Breast epithelium (tissue), 4 donors: ENCODE measurements at regions not wholly inside any gene's neighbourhood (a gene's known extent, or its start where the extent isn't known, plus 50 kb on each side); places are given as distances from the start of the nearest gene placed in this dataset.
A peak's percentile ranks its signal among the peaks of the same experiment; 100 is the strongest.
"Not testable (repeated sequence)": the region's sequence is repeated elsewhere in the genome, so short reads cannot be mapped to it uniquely, and the experiment has no call there.

Experiments used
- DNase-seq, 2 donors: peaks; one replicate each; pipeline ENCODE4 v3.0.0-alpha.2; 2019; ENCODE audit warnings: low spot score in 2 of 2
- H3K27ac ChIP-seq, 2 donors: fragments of 200-600 bp; sonication (generic) in 1 of 2; one replicate each; pipeline ENCODE4 v1.5.1; 2016 to 2019; ENCODE audit warnings: mild to moderate bottlenecking in 1 of 2
- H3K27me3 ChIP-seq, 2 donors: fragments of 200-600 bp; sonication (generic) in 1 of 2; one replicate each; pipeline versions ENCODE4 v1.5.1 to v1.6.0; 2017 to 2019; ENCODE audit warnings: control low read depth in 1 of 2, mild to moderate bottlenecking in 1 of 2
- H3K36me3 ChIP-seq: fragments of 200-600 bp; one replicate; pipeline ENCODE4 v1.5.1; 2019
- H3K4me1 ChIP-seq, 2 donors: fragments of 200-600 bp; sonication (generic); one replicate each; pipeline ENCODE4 v1.5.1; 2016 to 2019; ENCODE audit warnings: control low read depth in 1 of 2
- H3K4me3 ChIP-seq, 3 donors: fragments of 200-600 bp; sonication (generic); 1 replicate in 2 of 3; 2 replicates in 1 of 3; pipeline ENCODE4 v1.5.1; 2016 to 2019; ENCODE audit warnings: mild to moderate bottlenecking in 3 of 3, moderate library complexity in 2 of 3
- H3K9me3 ChIP-seq, 2 donors: fragments of 200-600 bp; sonication (generic) in 1 of 2; one replicate each; pipeline ENCODE4 v1.5.1; 2016 to 2019; ENCODE audit warnings: control low read depth in 1 of 2
- CTCF ChIP-seq, 3 donors: fragments of 450-650 bp; IDR thresholded peaks; one replicate each; pipeline ENCODE4 v1.5.1; 2016 to 2017; ENCODE audit warnings: antibody characterized with exemption in 3 of 3, mild to moderate bottlenecking in 3 of 3, moderate library complexity in 3 of 3
- POLR2A ChIP-seq: fragments of 450-650 bp; IDR thresholded peaks from one replicate; pipeline ENCODE4 v1.6.1; 2016; ENCODE audit warnings: antibody characterized with exemption, mild to moderate bottlenecking, moderate library complexity
- POLR2AphosphoS5 ChIP-seq, 3 donors: sonication (generic); formaldehyde crosslinking; IDR thresholded peaks; one replicate each; pipeline ENCODE4 v1.6.1; 2017; ENCODE audit warnings: antibody characterized with exemption in 3 of 3
- intact Hi-C: fragments of 100-400 bp; cut with DNase I; formaldehyde crosslinking; loops from one replicate; pipeline ENCODE4 v1.15.1; 2023; ENCODE audit warnings: low total_unique reads

GRCh38 chr6:169093770-169094551 is 159.7 kb downstream of the THBS2 start:
- Histone ChIP-seq H3K9me3 (peaks cover 8 to 18% of the 10 kb centered on the region in 2 donors), H3K4me3 (no peak overlapping the region), H3K4me1 (no peaks in the 10 kb centered on the region), H3K27me3 (no peaks in the 10 kb centered on the region), H3K36me3 (no peaks in the 10 kb centered on the region), H3K27ac (peak overlapping the region; percentile 8 to 9)
- TF ChIP-seq POLR2A (no peak), POLR2AphosphoS5 (IDR thresholded peaks at IDR 0.05) (no peak), CTCF (IDR thresholded peaks at IDR 0.05) (no peak)
- no peak for DNase-seq
- intact Hi-C loops, result no loop called here

GRCh38 chr6:169093066-169093723 is 160.5 kb downstream of the THBS2 start:
- intact Hi-C loops, result no loop called here
- Histone ChIP-seq H3K9me3 (peaks cover 8 to 18% of the 10 kb centered on the region in 2 donors), H3K27me3 (no peaks in the 10 kb centered on the region)

GRCh38 chr6:169092375-169092774 is 161.3 kb downstream of the THBS2 start:
- peaks cover 8 to 18% of the 10 kb centered on the region in 2 donors for H3K9me3 ChIP-seq
- intact Hi-C loops, result no loop called here
- no peak for DNase-seq
- H3K36me3 ChIP-seq, result no peaks in the 10 kb centered on the region
- H3K4me1 ChIP-seq, result no peaks in the 10 kb centered on the region
- H3K27me3 ChIP-seq, result no peaks in the 10 kb centered on the region
- TF ChIP-seq POLR2A (no peak), CTCF (IDR thresholded peaks at IDR 0.05) (no peak), POLR2AphosphoS5 (IDR thresholded peaks at IDR 0.05) (no peak)
- peak overlapping the region; percentile 2 to 71 for H3K27ac ChIP-seq
- no peak overlapping the region for H3K4me3 ChIP-seq

More at GRCh38 chr6:169093066-169093723, 160.5 kb downstream of the THBS2 start:
- DNase-seq, result no peak
- Histone ChIP-seq H3K4me1 (no peaks in the 10 kb centered on the region), H3K4me3 (peak overlapping the region in 1 of 3 donors; percentile 15), H3K27ac (peak overlapping the region; percentile 8 to 58), H3K36me3 (no peaks in the 10 kb centered on the region)
- TF ChIP-seq POLR2A (no peak), POLR2AphosphoS5 (IDR thresholded peaks at IDR 0.05) (no peak), CTCF (IDR thresholded peaks at IDR 0.05) (no peak)

GRCh38 chr6:169090514-169091127 is 163.0 kb downstream of the THBS2 start:
- H3K4me3 ChIP-seq, result not testable (repeated sequence)

GRCh38 chr6:169088762-169089161 is 164.9 kb downstream of the THBS2 start:
- Histone ChIP-seq H3K4me1 (no peaks in the 10 kb centered on the region), H3K27me3 (no peaks in the 10 kb centered on the region), H3K36me3 (no peaks in the 10 kb centered on the region), H3K9me3 (peaks cover 8 to 18% of the 10 kb centered on the region in 2 donors), H3K27ac (no peak overlapping the region), H3K4me3 (no peak overlapping the region)
- no peak for DNase-seq
- no peak for TF ChIP-seq POLR2AphosphoS5 (IDR thresholded peaks at IDR 0.05)
- no peak for TF ChIP-seq POLR2A
- no peak for TF ChIP-seq CTCF (IDR thresholded peaks at IDR 0.05)
- intact Hi-C loops, result no loop called here

More at GRCh38 chr6:169090514-169091127, 163.0 kb downstream of the THBS2 start:
- DNase-seq, H3K4me1 ChIP-seq, H3K27me3 ChIP-seq, H3K36me3 ChIP-seq, H3K27ac ChIP-seq, intact Hi-C loops: not testable (repeated sequence)
- H3K9me3 ChIP-seq, result peaks cover 8 to 18% of the 10 kb centered on the region in 2 donors
